ENCODE measurements at regions not wholly inside any gene's neighbourhood (a gene's known extent, or its start where the extent isn't known, plus 50 kb on each side); places are given as distances from the start of the nearest gene placed in this dataset.

GRCh38 chr17:77771587-77771986 is 186.9 kb upstream of the TNRC6C start:
- intact Hi-C loops (cut with micrococcal nuclease; ENCODE audit: unreplicated experiment), result no loop called here
- no peaks in the 10 kb centered on the region for H3K9me2 ChIP-seq (ENCODE audit: insufficient read depth)
- H3K36me3 ChIP-seq (ENCODE audit: low read depth), result no peaks in the 10 kb centered on the region
- H3K79me2 ChIP-seq (ENCODE audit: low read depth), result no peaks in the 10 kb centered on the region
- no TSS peak for BruUV-seq (replicated peaks)
- no peak overlapping the region for H3K4me2 ChIP-seq
- no peaks in the 10 kb centered on the region for H4K20me1 ChIP-seq (ENCODE audit: insufficient read depth)
- H3K9me3 ChIP-seq (ENCODE audit: insufficient read depth, low read depth), result no peaks in the 10 kb centered on the region
- no peak for DNase-seq
- CTCF ChIA-PET, result no interaction called here
- no peak overlapping the region for H2AFZ ChIP-seq
- H3F3A ChIP-seq (ENCODE audit: insufficient read depth, low read depth), result no peaks in the 10 kb centered on the region
- TF ChIP-seq CTCF (conservative IDR thresholded peaks at IDR 0.05), result no peak
- TF ChIP-seq EZH2 (IDR thresholded peaks at IDR 0.05; ENCODE audit: low read depth), result no peak
- POLR2A ChIA-PET (ENCODE audit: unreplicated experiment), result no interaction called here
- no peak overlapping the region for H3K4me3 ChIP-seq
- no peaks in the 10 kb centered on the region for H3K4me1 ChIP-seq (replicated peaks; ENCODE audit: insufficient read depth)
- H3K27ac ChIP-seq, result no peak overlapping the region
- H3K27me3 ChIP-seq (ENCODE audit: insufficient read depth, low read depth), result peaks cover 65% of the 10 kb centered on the region

- H3K27ac ChIP-seq, result no peak overlapping the region
- no peaks in the 10 kb centered on the region for H3K4me1 ChIP-seq (replicated peaks; ENCODE audit: insufficient read depth)
- no peaks in the 10 kb centered on the region for H3K79me2 ChIP-seq (ENCODE audit: low read depth)
- no TSS peak for BruUV-seq (replicated peaks)
- H3K4me2 ChIP-seq, result no peak overlapping the region
- peaks cover 65% of the 10 kb centered on the region for H3K27me3 ChIP-seq (ENCODE audit: insufficient read depth, low read depth)
- H3K9me2 ChIP-seq (ENCODE audit: insufficient read depth), result no peaks in the 10 kb centered on the region
- no peaks in the 10 kb centered on the region for H3F3A ChIP-seq (ENCODE audit: insufficient read depth, low read depth)
- TF ChIP-seq EZH2 (IDR thresholded peaks at IDR 0.05; ENCODE audit: low read depth) (no peak), CTCF (conservative IDR thresholded peaks at IDR 0.05) (no peak)
- H2AFZ ChIP-seq, result no peak overlapping the region
- DNase-seq, result no peak
- intact Hi-C loops (cut with micrococcal nuclease; ENCODE audit: unreplicated experiment), result no loop called here
- no peak overlapping the region for H3K4me3 ChIP-seq
- CTCF ChIA-PET, result no interaction called here
- H4K20me1 ChIP-seq (ENCODE audit: insufficient read depth), result no peaks in the 10 kb centered on the region
- no peaks in the 10 kb centered on the region for H3K9me3 ChIP-seq (ENCODE audit: insufficient read depth, low read depth)
- H3K36me3 ChIP-seq (ENCODE audit: low read depth), result no peaks in the 10 kb centered on the region
- POLR2A ChIA-PET (ENCODE audit: unreplicated experiment), result no interaction called here
Measured at GRCh38 chr17:77771998-77772397, 186.5 kb upstream of the TNRC6C start.

GRCh38 chr17:77772461-77772897 is 186.0 kb upstream of the TNRC6C start:
- Histone ChIP-seq H3K4me1 (replicated peaks; ENCODE audit: insufficient read depth) (no peaks in the 10 kb centered on the region), H2AFZ (no peak overlapping the region), H3K27ac (no peak overlapping the region), H3K9me2 (ENCODE audit: insufficient read depth) (no peaks in the 10 kb centered on the region), H3K27me3 (ENCODE audit: insufficient read depth, low read depth) (peaks cover 62% of the 10 kb centered on the region), H3K36me3 (ENCODE audit: low read depth) (no peaks in the 10 kb centered on the region), H3F3A (ENCODE audit: insufficient read depth, low read depth) (no peaks in the 10 kb centered on the region), H3K4me3 (no peak overlapping the region), H3K79me2 (ENCODE audit: low read depth) (no peaks in the 10 kb centered on the region), H3K4me2 (no peak overlapping the region), H4K20me1 (ENCODE audit: insufficient read depth) (no peaks in the 10 kb centered on the region), H3K9me3 (ENCODE audit: insufficient read depth, low read depth) (no peaks in the 10 kb centered on the region)
- peak in 1 of 2 experiments; percentile 20 for DNase-seq
- intact Hi-C loops (cut with micrococcal nuclease; ENCODE audit: unreplicated experiment), result no loop called here
- BruUV-seq (replicated peaks), result no TSS peak
- no peak for TF ChIP-seq EZH2 (IDR thresholded peaks at IDR 0.05; ENCODE audit: low read depth)
- peak; percentile 37; the same call in 1 of the 2 replicates for TF ChIP-seq CTCF (conservative IDR thresholded peaks at IDR 0.05)
- POLR2A ChIA-PET (ENCODE audit: unreplicated experiment), result no interaction called here
- CTCF ChIA-PET, result no interaction called here
